ENCODE measurements at regions not wholly inside any gene's neighbourhood (a gene's known extent, or its start where the extent isn't known, plus 50 kb on each side); places are given as distances from the start of the nearest gene placed in this dataset.

DNA sequence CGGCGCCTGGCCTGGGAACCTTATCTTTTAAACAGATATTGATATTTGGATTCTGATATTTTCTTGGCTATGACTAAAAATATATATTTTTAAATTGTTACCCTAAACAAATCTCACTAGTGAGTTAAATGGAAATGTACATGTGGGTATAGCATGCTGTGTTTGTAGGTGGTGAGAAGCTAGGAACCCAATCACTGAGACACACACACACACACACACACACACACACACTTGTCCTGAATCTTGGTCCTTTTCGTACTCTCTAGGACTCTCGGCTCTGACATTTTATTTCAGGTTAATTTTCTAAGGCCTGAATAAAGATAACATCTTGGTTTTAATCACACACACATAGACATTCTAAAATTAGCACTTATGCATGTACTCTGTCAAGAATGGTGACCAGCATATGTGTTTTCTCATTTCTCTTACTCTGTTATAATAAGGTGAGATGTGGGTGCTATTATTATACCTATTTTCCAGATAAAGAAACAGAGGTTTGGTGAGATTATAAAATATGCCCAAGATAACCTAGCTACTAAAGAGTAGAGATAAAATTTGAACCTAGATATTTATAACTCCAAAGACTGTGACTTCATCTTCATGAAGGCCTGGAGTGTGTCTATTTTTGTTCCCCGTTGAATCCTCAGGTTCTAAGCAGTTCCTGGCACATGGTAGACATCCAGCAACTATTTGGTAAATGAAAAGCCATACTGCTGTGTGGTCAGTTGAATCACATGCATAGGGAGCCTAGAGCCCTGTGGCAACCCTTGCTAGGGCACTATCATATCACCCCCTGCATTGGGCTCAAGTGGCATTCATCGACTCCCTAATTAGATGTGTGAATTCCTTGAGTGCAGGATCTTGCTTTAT is 85.0 kb upstream of the RAB3GAP2 start:
- DNase-seq: no peak

GRCh38 chr1:220353229-220354012 is 81.2 kb upstream of the RAB3GAP2 start:
- no peak for DNase-seq

DNA sequence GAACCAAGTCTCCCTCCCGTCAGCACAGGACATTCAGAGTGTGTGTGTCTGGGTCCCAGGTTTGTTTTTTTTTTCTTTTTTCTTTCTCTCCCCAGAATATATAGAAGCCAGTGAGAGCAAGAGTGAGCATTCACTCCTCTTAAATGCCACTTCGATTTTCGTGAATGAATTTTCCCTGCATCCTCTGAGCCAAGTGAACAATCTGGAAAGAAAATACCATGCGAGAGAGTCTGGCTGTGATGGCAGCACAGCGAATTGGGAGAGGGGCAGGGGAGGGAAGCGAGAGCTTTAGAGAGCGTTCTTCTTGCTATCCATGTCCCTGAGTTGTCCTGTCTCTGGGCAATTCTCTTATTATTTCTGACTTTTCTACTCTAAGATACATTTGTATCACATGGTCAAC is 76.0 kb upstream of the RAB3GAP2 start:
- DNase-seq: no peak

DNA sequence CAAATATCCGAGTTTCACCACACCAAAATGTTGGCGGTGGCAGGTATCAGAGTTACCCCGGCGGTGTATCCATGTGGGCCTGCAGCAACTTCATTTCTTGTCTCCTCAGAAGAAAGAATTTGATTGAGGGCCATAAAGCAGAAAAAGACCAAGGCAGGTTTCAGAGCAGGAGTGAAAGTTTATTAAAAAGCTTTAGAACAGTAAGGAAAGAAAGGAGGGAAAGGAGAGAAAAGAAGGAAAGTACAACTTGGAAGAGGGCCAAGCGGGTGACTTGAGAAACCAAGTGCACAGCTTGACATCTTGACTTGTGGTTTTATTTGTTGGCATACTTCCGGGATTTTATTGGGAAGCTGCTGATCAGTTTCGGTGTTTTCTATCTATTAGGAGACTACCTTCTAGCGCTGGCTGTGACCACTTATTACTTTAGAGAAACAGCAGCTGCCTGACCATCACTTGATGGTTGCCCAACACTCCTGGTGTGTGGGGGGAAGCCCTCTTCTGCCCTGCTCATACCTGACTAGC is 75.5 kb upstream of the RAB3GAP2 start:
- no peak for DNase-seq

- no peak for DNase-seq
These were observed 72.5 kb upstream of the RAB3GAP2 start for GRCh38 chr1:220344745-220345144.

GRCh38 chr1:220342853-220343252 is 70.6 kb upstream of the RAB3GAP2 start:
- DNase-seq: no peak

- DNase-seq: no peak
These were observed 68.9 kb upstream of the RAB3GAP2 start for GRCh38 chr1:220341126-220341525.

GRCh38 chr1:220339581-220339980 is 67.3 kb upstream of the RAB3GAP2 start:
- no peak for DNase-seq

GRCh38 chr1:220338759-220339158 is 66.5 kb upstream of the RAB3GAP2 start:
- no peak for DNase-seq

GRCh38 chr1:220336391-220337031 is 64.3 kb upstream of the RAB3GAP2 start:
- no peak for DNase-seq

DNA sequence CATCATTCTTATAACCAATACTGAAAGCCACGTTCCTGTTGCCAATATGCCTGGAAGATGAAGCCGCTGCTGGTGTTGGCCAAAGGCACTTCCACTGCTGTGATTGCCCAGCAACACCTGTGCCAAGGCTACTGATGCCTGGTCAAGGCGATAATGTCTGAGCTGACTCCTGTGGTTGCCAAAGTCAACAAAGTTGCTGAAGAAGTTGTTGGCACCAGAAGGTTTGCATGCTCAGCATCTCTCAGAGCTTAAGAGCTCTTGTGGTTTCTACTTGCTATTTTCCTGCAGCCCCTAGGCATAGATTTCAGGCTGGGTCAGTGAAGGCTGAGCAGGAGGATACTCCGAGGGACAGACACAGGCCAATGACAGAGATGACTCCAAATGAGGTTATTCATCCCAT is 63.4 kb upstream of the RAB3GAP2 start:
- DNase-seq: no peak

GRCh38 chr1:220331318-220331717 is 59.1 kb upstream of the RAB3GAP2 start:
- DNase-seq: no peak

DNA sequence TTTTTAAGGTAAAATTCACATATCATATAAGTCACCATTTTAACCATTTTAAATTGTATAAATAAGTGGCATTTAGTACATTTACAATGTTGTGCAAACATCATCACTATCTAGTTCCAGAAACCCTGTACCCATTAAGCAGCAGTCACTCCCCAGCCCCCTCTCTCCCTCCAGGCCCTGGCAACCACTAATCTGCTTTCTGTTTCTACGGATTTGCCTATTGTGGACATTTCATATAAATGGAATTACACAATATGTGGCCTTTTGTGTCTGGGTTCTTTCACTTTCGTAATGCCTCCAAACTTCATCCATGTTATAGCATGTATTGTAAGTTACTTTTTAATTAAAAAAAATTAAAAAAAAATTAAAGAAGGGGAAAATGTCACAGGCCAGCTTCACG is 58.0 kb upstream of the RAB3GAP2 start:
- DNase-seq: no peak

- DNase-seq: no peak
These were observed 54.9 kb upstream of the RAB3GAP2 start for GRCh38 chr1:220327106-220327505.

DNA sequence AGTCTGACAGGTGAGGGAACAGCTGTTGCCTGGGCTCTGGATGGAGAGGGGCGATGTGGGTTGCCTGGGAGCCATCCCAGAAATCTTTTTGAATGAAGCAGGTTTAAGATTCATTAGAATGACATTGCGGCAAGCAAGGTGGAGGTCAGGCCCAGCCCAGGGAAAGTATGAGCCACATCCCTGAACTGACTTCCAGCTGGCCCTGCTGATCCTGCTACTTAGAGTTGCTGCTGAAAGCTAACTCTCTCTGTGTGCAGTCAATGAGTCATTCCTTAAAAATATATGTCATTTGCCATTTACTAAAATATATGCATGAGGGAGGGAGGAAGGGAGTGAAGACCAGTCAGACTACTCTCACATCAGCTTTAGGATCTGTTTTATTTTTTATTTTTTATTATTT is 54.3 kb upstream of the RAB3GAP2 start:
- peak; percentile 22 for DNase-seq

- no peak for DNase-seq
These were observed 53.2 kb upstream of the RAB3GAP2 start for GRCh38 chr1:220325306-220325995.

DNA sequence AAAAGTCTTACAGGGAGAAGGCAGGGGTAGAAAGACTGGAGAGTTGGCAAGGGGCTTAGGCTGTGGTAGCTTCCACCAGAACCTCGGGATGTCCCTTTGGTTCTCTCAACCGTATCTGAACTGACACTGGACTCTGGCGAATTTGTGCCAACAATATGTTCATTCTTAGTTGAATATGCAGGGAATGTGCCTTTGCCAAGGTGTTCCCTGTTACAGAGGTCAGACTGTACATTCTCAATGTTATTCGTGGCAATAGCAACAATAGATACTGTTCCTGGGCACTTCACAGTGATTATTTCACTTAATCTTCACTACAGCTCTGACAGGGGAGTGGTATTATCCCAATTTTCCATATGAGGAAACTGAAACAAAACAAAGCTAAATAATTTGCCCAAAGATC is 51.5 kb upstream of the RAB3GAP2 start:
- no peak for DNase-seq

GRCh38 chr1:220322570-220322969 is 50.3 kb upstream of the RAB3GAP2 start:
- no peak for DNase-seq
